Activated naive CD4-positive, alpha-beta T cell treated with anti-CD3 and anti-CD28 coated beads, Interleukin-2, amount 50 U/mL, for 72 hours (primary cell): ENCODE measurements at regions not wholly inside any gene's neighbourhood (a gene's known extent, or its start where the extent isn't known, plus 50 kb on each side); places are given as distances from the start of the nearest gene placed in this dataset.

Experiments used
- ATAC-seq, 2 donors: fragments of 150-1000 bp; cut with Tn5 transposase; 2 replicates each; pipeline ENCODE4 v1.10.0; 2021; ENCODE audit warnings: mild to moderate bottlenecking in 2 of 2, moderate library complexity in 2 of 2
- DNase-seq, 2 donors: peaks; one replicate each; pipeline ENCODE4 v3.0.0; 2021 to 2022; ENCODE audit warnings: low spot score in 2 of 2
- H3K27ac Mint-ChIP-seq, 2 donors: one replicate each; pipeline ENCODE4 v1.8.0; 2022; ENCODE audit warnings: mild to moderate bottlenecking in 2 of 2, mixed read lengths in 2 of 2
- H3K36me3 Mint-ChIP-seq, 2 donors: one replicate each; pipeline ENCODE4 v1.8.0; 2022; ENCODE audit warnings: mixed read lengths in 2 of 2
- H3K9me3 Mint-ChIP-seq, 2 donors: one replicate each; pipeline ENCODE4 v1.8.0; 2022; ENCODE audit warnings: mixed read lengths in 2 of 2

- Mint-ChIP-seq H3K36me3 (no peaks in the 10 kb centered on the region), H3K27ac (no peak overlapping the region), H3K9me3 (peaks cover 0 to 7% of the 10 kb centered on the region in 2 donors)
- ATAC-seq = no peak
- no peak for DNase-seq
Measured at GRCh38 chr12:60072911-60073310, 477.1 kb downstream of the SLC16A7 start.

- peaks cover 6 to 9% of the 10 kb centered on the region in 2 donors for H3K9me3 Mint-ChIP-seq
- ATAC-seq (no peak), DNase-seq (no peak)
- no peaks in the 10 kb centered on the region for H3K36me3 Mint-ChIP-seq
- H3K27ac Mint-ChIP-seq = no peak overlapping the region
Measured at GRCh38 chr12:60075091-60075490, 479.3 kb downstream of the SLC16A7 start.

GRCh38 chr12:60078026-60078425 lies 482.2 kb downstream of the SLC16A7 start:
- ATAC-seq (no peak), DNase-seq (no peak)
- H3K9me3 Mint-ChIP-seq = peaks cover 12 to 13% of the 10 kb centered on the region in 2 donors
- no peaks in the 10 kb centered on the region for H3K36me3 Mint-ChIP-seq
- H3K27ac Mint-ChIP-seq = no peak overlapping the region

DNA sequence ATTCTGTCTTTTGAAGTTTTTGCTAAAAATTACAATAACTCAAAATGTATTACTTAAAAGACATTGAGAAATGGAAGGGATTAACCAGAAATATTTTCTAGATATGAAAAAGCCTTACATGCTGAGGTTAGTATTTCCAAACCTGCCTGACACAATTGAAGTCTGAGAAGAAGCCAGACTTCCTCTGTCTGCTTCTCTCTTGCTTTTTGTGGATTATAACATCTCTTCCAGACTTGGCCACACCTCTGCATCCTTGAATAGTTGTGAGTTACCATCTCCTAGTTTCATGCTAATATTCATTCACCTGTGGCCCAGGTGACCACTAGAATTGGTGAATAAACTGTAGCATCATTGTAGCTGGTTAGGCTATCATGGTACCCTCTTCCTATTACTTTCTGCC lies 497.6 kb downstream of the SLC16A7 start:
- ATAC-seq = no peak
- no peaks in the 10 kb centered on the region for H3K9me3 Mint-ChIP-seq
- no peak for DNase-seq
- no peaks in the 10 kb centered on the region for H3K36me3 Mint-ChIP-seq
- H3K27ac Mint-ChIP-seq = no peak overlapping the region

DNA sequence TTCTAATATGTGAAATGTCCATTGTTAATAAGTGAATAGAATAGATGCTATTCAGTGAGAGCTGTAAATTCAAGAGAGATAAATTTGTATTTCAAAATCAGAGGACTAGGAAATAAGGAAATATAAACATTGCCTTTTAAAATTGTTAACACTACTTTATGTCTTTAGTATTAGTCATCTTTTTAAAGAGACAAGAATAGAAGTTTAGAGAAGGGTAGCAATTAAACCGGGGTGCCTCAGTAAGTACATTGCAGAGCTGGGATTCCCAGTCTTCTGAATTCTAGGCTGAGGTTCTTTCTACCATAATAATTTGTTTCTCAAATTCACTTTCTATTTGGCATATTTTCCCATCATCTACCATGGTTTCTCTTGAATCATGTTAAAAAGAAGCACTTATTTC lies 498.6 kb downstream of the SLC16A7 start:
- Mint-ChIP-seq H3K9me3 (no peaks in the 10 kb centered on the region), H3K36me3 (peaks cover 0 to 4% of the 10 kb centered on the region in 2 donors), H3K27ac (no peak overlapping the region)
- ATAC-seq (no peak), DNase-seq (no peak)

DNA sequence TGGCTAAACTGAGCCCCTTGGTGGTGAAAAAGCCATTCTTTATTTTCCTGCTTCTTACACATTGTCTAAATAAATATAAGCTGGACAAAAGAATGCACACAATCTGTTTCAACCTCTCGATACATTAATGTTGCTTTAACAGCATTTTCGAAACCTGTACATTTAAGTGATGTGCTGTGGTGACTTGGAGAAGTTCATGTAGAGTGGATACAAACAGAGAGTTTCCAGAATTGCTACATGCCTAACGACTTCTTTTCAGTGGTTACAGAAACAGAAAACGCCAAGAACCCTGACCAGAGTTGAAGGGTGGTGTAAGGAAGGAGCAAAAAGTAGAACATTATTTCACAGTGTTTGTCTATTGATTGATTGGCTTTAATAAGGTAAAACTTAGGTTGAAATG lies 500.9 kb downstream of the SLC16A7 start:
- ATAC-seq = no peak
- H3K36me3 Mint-ChIP-seq = peaks cover 0 to 4% of the 10 kb centered on the region in 2 donors

GRCh38 chr12:60100160-60100559 lies 504.3 kb downstream of the SLC16A7 start:
- Mint-ChIP-seq H3K9me3 (no peaks in the 10 kb centered on the region), H3K36me3 (peaks cover 0 to 4% of the 10 kb centered on the region in 2 donors), H3K27ac (no peak overlapping the region)
- DNase-seq = no peak
- ATAC-seq = no peak

More for the DNA sequence above, 500.9 kb downstream of the SLC16A7 start:
- Mint-ChIP-seq H3K9me3 (no peaks in the 10 kb centered on the region), H3K27ac (no peak overlapping the region)
- no peak for DNase-seq

GRCh38 chr12:60100852-60101251 lies 505.0 kb downstream of the SLC16A7 start:
- H3K27ac Mint-ChIP-seq = no peak overlapping the region
- no peaks in the 10 kb centered on the region for H3K9me3 Mint-ChIP-seq
- ATAC-seq (no peak), DNase-seq (no peak)
- H3K36me3 Mint-ChIP-seq = peaks cover 0 to 4% of the 10 kb centered on the region in 2 donors

- peaks cover 0 to 4% of the 10 kb centered on the region in 2 donors for H3K36me3 Mint-ChIP-seq
- ATAC-seq (no peak), DNase-seq (no peak)
- H3K27ac Mint-ChIP-seq = no peak overlapping the region
- H3K9me3 Mint-ChIP-seq = no peaks in the 10 kb centered on the region
Measured at GRCh38 chr12:60101715-60102114, 505.9 kb downstream of the SLC16A7 start.

DNA sequence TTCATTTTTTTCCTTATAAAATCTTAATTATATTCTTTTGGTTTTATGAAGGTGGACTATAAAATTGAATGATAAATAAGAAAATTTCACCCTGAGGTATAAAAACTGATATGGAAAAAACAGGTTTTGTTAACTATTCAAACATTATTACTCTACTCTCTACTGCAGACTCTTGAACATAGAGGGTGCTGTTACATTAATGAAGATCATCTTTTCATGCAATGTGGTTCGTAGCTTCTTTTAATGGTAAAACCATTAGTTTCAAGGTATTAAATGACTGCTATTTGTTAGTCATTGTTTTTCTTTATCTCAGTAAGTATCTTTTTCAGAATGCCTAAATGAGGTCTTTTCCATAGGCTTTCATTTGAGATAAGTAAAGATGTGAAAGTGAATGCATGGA lies 510.4 kb downstream of the SLC16A7 start:
- H3K36me3 Mint-ChIP-seq = no peaks in the 10 kb centered on the region
- DNase-seq (no peak), ATAC-seq (no peak)
- H3K27ac Mint-ChIP-seq = no peak overlapping the region
- H3K9me3 Mint-ChIP-seq = no peaks in the 10 kb centered on the region

DNA sequence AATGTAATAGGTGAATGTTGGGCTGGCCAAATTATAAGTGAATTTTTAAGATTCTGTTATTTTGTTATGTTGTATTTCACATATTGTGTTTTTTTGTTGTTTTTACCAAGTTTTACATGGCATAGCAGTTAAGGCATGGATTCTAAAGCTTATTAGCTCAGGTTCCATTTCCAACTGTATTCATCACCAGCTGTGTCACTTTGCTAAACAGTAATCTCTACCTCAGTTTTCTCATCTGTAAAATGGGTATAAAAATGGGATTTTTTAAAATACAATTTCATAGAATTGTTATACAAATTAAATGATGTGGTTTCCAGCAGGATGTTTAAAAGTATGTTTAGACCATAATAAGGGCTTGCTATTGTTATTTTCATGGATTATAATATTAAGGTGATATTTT lies 512.2 kb downstream of the SLC16A7 start:
- DNase-seq (no peak), ATAC-seq (no peak)
- Mint-ChIP-seq H3K36me3 (no peaks in the 10 kb centered on the region), H3K27ac (no peak overlapping the region), H3K9me3 (peaks cover 0 to 3% of the 10 kb centered on the region in 2 donors)

- Mint-ChIP-seq H3K27ac (no peak overlapping the region), H3K36me3 (no peaks in the 10 kb centered on the region), H3K9me3 (peaks cover 7 to 15% of the 10 kb centered on the region in 2 donors)
- ATAC-seq (no peak), DNase-seq (no peak)
Measured at GRCh38 chr12:60112063-60112462, 516.2 kb downstream of the SLC16A7 start.

GRCh38 chr12:60112763-60113162 lies 516.9 kb downstream of the SLC16A7 start:
- Mint-ChIP-seq H3K9me3 (peaks cover 7 to 15% of the 10 kb centered on the region in 2 donors), H3K36me3 (no peaks in the 10 kb centered on the region), H3K27ac (no peak overlapping the region)
- ATAC-seq (no peak), DNase-seq (no peak)

DNA sequence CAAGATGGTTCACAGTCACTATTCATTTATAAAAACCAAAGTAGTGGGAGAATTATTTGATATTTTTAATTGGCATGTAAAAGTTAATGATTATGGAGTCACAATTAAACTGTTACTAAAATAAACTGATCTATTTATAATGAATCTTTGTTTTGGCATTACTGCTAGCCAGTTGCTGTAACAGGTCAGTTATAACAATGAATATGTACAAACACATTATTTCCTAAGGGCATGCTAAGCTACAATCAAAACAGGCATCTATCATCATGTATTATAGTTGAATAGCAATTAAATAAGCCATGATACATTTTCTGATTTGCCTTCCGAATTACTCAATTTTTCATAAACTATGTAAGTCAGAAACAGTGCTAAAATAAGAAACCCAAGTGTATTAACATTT lies 518.3 kb downstream of the SLC16A7 start:
- Mint-ChIP-seq H3K27ac (no peak overlapping the region), H3K36me3 (no peaks in the 10 kb centered on the region), H3K9me3 (peaks cover 7 to 19% of the 10 kb centered on the region in 2 donors)
- ATAC-seq = no peak
- no peak for DNase-seq

- Mint-ChIP-seq H3K9me3 (peaks cover 7 to 17% of the 10 kb centered on the region in 2 donors), H3K27ac (no peak overlapping the region), H3K36me3 (no peaks in the 10 kb centered on the region)
- ATAC-seq (no peak), DNase-seq (no peak)
Measured at GRCh38 chr12:60119327-60119726, 523.5 kb downstream of the SLC16A7 start.

- H3K27ac Mint-ChIP-seq = no peak overlapping the region
- H3K9me3 Mint-ChIP-seq = peaks cover 10 to 19% of the 10 kb centered on the region in 2 donors
- H3K36me3 Mint-ChIP-seq = no peaks in the 10 kb centered on the region
- ATAC-seq (no peak), DNase-seq (no peak)
Measured at GRCh38 chr12:60120199-60120598, 524.4 kb downstream of the SLC16A7 start.

GRCh38 chr12:60123557-60123956 lies 527.7 kb downstream of the SLC16A7 start:
- ATAC-seq (no peak), DNase-seq (no peak)
- no peaks in the 10 kb centered on the region for H3K36me3 Mint-ChIP-seq
- H3K9me3 Mint-ChIP-seq = peaks cover 7 to 10% of the 10 kb centered on the region in 2 donors
- no peak overlapping the region for H3K27ac Mint-ChIP-seq

DNA sequence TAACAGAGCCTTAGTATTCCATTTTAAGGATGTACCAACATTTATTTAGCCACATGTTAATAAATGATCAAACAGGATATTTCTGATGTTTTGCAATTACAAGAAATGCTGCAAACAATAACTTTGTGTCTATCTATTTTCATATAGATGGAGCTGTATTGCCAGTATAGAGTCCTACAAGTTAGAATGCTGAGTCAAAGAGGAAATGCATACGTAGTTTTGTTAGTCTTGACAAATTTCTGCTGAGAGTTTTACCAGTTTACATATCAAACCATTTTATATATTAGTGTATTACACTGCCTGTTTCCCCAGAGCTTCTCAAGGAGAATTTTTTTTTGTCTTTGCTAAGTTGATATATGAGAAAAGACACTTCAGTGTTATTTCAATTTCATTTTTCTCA lies 541.7 kb downstream of the SLC16A7 start:
- ATAC-seq (no peak), DNase-seq (no peak)
- peaks cover 0 to 6% of the 10 kb centered on the region in 2 donors for H3K9me3 Mint-ChIP-seq
- no peak overlapping the region for H3K27ac Mint-ChIP-seq
- no peaks in the 10 kb centered on the region for H3K36me3 Mint-ChIP-seq

DNA sequence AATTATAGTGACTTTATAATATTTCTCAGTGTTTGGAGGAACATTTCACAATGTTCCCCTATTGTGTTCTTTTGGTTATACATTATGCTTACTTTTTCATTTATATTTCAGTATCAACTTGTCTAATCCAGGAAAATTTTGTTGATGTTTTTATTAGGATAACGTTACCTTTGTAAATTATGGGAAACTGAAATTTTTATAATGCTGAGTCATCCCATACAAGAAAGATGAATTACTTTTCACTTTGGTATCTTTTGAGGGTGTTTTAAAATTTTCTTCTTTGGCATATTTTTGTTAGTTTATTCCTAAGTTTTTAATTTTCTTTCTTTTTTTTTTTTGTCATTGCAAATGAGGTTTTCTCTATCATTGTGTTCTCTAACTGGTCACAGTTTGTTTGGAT lies 542.7 kb downstream of the SLC16A7 start:
- Mint-ChIP-seq H3K36me3 (no peaks in the 10 kb centered on the region), H3K27ac (no peak overlapping the region), H3K9me3 (peaks cover 0 to 6% of the 10 kb centered on the region in 2 donors)
- DNase-seq (no peak), ATAC-seq (no peak)
